ENCODE measurements at regions not wholly inside any gene's neighbourhood (a gene's known extent, or its start where the extent isn't known, plus 50 kb on each side); places are given as distances from the start of the nearest gene placed in this dataset.

DNA sequence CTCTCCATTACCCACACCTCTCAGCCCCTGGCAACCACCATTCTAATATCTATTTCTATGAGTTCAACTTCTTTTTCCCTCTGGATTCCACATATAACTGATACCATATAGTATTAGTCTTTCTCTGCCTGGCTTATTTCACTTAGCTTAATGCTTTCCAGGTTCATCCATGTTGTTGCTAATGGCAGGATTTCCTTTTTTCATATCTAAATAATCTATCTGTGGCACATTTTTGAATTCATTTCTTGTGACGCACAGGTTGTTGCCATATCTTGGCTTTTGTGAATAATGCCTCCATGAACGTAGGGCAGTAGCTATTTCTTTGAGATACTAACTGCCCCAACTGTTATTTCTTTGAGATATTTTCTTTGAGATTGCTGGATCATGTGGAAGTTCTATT lies 235.6 kb downstream of the SPRY2 start:
- Histone ChIP-seq H4K20me1 (ENCODE audit: control insufficient read depth, insufficient read depth, low read depth, low read length) (no peaks in the 10 kb centered on the region), H3K27me3 (ENCODE audit: control insufficient read depth, low read length) (no peaks in the 10 kb centered on the region), H3K36me3 (ENCODE audit: control insufficient read depth, low read length) (no peaks in the 10 kb centered on the region), H3K79me2 (ENCODE audit: control insufficient read depth, low read length) (no peaks in the 10 kb centered on the region), H3K4me3 (ENCODE audit: low read length) (no peak overlapping the region), H3K4me1 (ENCODE audit: control insufficient read depth, low read length) (no peaks in the 10 kb centered on the region), H3K9me3 (ENCODE audit: control insufficient read depth, insufficient read depth, low read length) (no peaks in the 10 kb centered on the region), H3K27ac (ENCODE audit: low read depth, low read length) (no peak overlapping the region), H3K4me2 (ENCODE audit: low read length) (no peak overlapping the region), H3K9me2 (replicated peaks; ENCODE audit: control insufficient read depth, low read length) (no peaks in the 10 kb centered on the region), H3F3A (ENCODE audit: control insufficient read depth, insufficient read depth) (no peaks in the 10 kb centered on the region)
- TF ChIP-seq EZH2phosphoT487 (IDR thresholded peaks at IDR 0.05; ENCODE audit: borderline replicate concordance, low read length), result no peak
- TF ChIP-seq, protein P1, sequence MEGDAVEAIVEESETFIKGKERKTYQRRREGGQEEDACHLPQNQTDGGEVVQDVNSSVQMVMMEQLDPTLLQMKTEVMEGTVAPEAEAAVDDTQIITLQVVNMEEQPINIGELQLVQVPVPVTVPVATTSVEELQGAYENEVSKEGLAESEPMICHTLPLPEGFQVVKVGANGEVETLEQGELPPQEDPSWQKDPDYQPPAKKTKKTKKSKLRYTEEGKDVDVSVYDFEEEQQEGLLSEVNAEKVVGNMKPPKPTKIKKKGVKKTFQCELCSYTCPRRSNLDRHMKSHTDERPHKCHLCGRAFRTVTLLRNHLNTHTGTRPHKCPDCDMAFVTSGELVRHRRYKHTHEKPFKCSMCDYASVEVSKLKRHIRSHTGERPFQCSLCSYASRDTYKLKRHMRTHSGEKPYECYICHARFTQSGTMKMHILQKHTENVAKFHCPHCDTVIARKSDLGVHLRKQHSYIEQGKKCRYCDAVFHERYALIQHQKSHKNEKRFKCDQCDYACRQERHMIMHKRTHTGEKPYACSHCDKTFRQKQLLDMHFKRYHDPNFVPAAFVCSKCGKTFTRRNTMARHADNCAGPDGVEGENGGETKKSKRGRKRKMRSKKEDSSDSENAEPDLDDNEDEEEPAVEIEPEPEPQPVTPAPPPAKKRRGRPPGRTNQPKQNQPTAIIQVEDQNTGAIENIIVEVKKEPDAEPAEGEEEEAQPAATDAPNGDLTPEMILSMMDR (IDR thresholded peaks at IDR 0.05; ENCODE audit: low read depth, low read length, poor library complexity, severe bottlenecking), result no peak

DNA sequence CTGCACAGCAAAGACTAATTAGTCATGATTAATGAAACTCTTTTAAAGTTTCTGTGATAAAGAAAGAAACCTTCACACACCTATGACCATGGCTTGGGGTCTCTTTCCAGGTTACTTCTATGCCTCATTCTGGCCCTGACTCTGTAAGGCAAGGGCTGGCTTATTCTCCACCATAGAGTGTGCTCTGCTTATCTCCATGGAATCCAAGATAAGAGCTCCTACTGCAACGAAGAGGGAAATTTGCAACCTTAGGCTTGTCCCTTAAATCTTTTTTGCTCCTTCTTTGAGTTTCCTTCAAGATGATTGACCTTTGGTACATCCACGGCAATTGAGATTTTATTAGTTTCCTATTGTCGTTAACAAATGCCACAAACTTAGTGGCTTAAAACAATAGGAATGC lies 239.9 kb downstream of the SPRY2 start:
- no peaks in the 10 kb centered on the region for H3K27me3 ChIP-seq (ENCODE audit: control insufficient read depth, low read length)
- H3F3A ChIP-seq (ENCODE audit: control insufficient read depth, insufficient read depth), result no peaks in the 10 kb centered on the region
- no peak overlapping the region for H3K4me2 ChIP-seq (ENCODE audit: low read length)
- H3K36me3 ChIP-seq (ENCODE audit: control insufficient read depth, low read length), result no peaks in the 10 kb centered on the region
- TF ChIP-seq EZH2phosphoT487 (IDR thresholded peaks at IDR 0.05; ENCODE audit: borderline replicate concordance, low read length), result no peak
- H3K9me3 ChIP-seq (ENCODE audit: control insufficient read depth, insufficient read depth, low read length), result no peaks in the 10 kb centered on the region
- H4K20me1 ChIP-seq (ENCODE audit: control insufficient read depth, insufficient read depth, low read depth, low read length), result no peaks in the 10 kb centered on the region
- H3K4me1 ChIP-seq (ENCODE audit: control insufficient read depth, low read length), result no peaks in the 10 kb centered on the region
- H3K79me2 ChIP-seq (ENCODE audit: control insufficient read depth, low read length), result no peaks in the 10 kb centered on the region
- H3K27ac ChIP-seq (ENCODE audit: low read depth, low read length), result no peak overlapping the region
- no peaks in the 10 kb centered on the region for H3K9me2 ChIP-seq (replicated peaks; ENCODE audit: control insufficient read depth, low read length)
- no peak overlapping the region for H3K4me3 ChIP-seq (ENCODE audit: low read length)

DNA sequence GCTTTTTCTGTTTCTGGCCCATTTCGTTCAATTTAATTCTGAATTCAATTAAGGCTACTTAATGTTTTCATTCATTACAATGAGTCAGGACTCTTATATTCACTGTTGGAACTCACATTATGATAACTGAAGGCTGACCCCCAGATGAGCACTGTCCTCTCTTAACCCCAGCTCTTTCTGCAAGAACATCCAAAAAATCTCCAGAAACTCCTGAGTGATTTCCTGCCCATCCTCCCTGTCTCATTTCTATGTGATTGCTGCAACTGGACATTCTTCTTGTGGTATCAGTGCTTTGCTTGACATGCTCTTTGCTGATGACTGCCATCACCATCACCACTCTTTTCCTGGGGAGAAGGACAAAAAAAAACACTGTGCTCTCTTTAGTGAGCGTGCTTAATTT lies 240.3 kb downstream of the SPRY2 start:
- no peaks in the 10 kb centered on the region for H4K20me1 ChIP-seq (ENCODE audit: control insufficient read depth, insufficient read depth, low read depth, low read length)
- no peak overlapping the region for H3K4me3 ChIP-seq (ENCODE audit: low read length)
- no peak overlapping the region for H3K27ac ChIP-seq (ENCODE audit: low read depth, low read length)
- H3K79me2 ChIP-seq (ENCODE audit: control insufficient read depth, low read length), result no peaks in the 10 kb centered on the region
- no peak overlapping the region for H3K4me2 ChIP-seq (ENCODE audit: low read length)
- no peaks in the 10 kb centered on the region for H3K36me3 ChIP-seq (ENCODE audit: control insufficient read depth, low read length)
- H3K9me2 ChIP-seq (replicated peaks; ENCODE audit: control insufficient read depth, low read length), result no peaks in the 10 kb centered on the region
- no peak for TF ChIP-seq EZH2phosphoT487 (IDR thresholded peaks at IDR 0.05; ENCODE audit: borderline replicate concordance, low read length)
- H3K27me3 ChIP-seq (ENCODE audit: control insufficient read depth, low read length), result no peaks in the 10 kb centered on the region
- no peaks in the 10 kb centered on the region for H3K9me3 ChIP-seq (ENCODE audit: control insufficient read depth, insufficient read depth, low read length)
- no peaks in the 10 kb centered on the region for H3F3A ChIP-seq (ENCODE audit: control insufficient read depth, insufficient read depth)
- no peaks in the 10 kb centered on the region for H3K4me1 ChIP-seq (ENCODE audit: control insufficient read depth, low read length)

DNA sequence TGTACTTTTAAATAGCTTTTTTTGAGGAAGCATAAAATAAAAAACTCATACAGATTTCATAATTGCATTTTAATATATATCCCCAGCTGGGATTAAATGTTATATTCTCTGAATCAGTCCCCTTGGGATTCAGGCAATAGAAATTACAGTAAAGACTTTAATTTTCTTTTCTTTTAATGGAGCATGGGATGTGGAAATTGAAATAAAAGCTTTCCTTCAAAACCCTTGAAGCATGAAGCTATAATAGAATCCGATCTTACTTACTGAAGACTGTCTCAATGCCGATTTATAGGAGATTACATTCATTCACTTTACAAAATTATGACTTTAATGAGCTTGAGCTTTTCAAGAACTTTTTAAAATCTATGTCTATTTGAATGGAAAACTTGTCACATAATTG lies 243.4 kb downstream of the SPRY2 start:
- Histone ChIP-seq H3K9me2 (replicated peaks; ENCODE audit: control insufficient read depth, low read length) (no peaks in the 10 kb centered on the region), H3K4me2 (ENCODE audit: low read length) (no peak overlapping the region), H3K79me2 (ENCODE audit: control insufficient read depth, low read length) (no peaks in the 10 kb centered on the region), H3F3A (ENCODE audit: control insufficient read depth, insufficient read depth) (no peaks in the 10 kb centered on the region), H3K9me3 (ENCODE audit: control insufficient read depth, insufficient read depth, low read length) (no peaks in the 10 kb centered on the region), H3K4me3 (ENCODE audit: low read length) (no peak overlapping the region), H4K20me1 (ENCODE audit: control insufficient read depth, insufficient read depth, low read depth, low read length) (no peaks in the 10 kb centered on the region), H3K27ac (ENCODE audit: low read depth, low read length) (no peak overlapping the region), H3K36me3 (ENCODE audit: control insufficient read depth, low read length) (no peaks in the 10 kb centered on the region), H3K27me3 (ENCODE audit: control insufficient read depth, low read length) (no peaks in the 10 kb centered on the region), H3K4me1 (ENCODE audit: control insufficient read depth, low read length) (no peaks in the 10 kb centered on the region)
- no peak for TF ChIP-seq EZH2phosphoT487 (IDR thresholded peaks at IDR 0.05; ENCODE audit: borderline replicate concordance, low read length)
- TF ChIP-seq, protein P1 (IDR thresholded peaks at IDR 0.05; ENCODE audit: low read depth, low read length, poor library complexity, severe bottlenecking), result no peak

Data from DOHH2 (cell line).